Type B pancreatic cell (in vitro differentiated cells): ENCODE measurements at regions not wholly inside any gene's neighbourhood (a gene's known extent, or its start where the extent isn't known, plus 50 kb on each side); places are given as distances from the start of the nearest gene placed in this dataset.

Source experiments
- DNase-seq: peaks from one replicate; pipeline ENCODE4 v3.0.0; 2021; ENCODE audit warnings: mixed read lengths; ENCODE audit not compliant: unreplicated experiment; ENCODE audit errors: extremely low spot score
- H3K27ac Mint-ChIP-seq: 2 replicates; pipeline ENCODE4 v1.8.0; 2021; ENCODE audit warnings: mild to moderate bottlenecking, mixed read lengths
- H3K27me3 Mint-ChIP-seq: 2 replicates; pipeline ENCODE4 v1.8.0; 2021; ENCODE audit warnings: mixed read lengths
- H3K36me3 Mint-ChIP-seq: 2 replicates; pipeline ENCODE4 v1.8.0; 2021; ENCODE audit warnings: mixed read lengths
- H3K4me1 Mint-ChIP-seq: one replicate; pipeline ENCODE4 v1.8.0; 2021; ENCODE audit warnings: mixed read lengths; ENCODE audit not compliant: unreplicated experiment
- H3K4me3 Mint-ChIP-seq: 2 replicates; pipeline ENCODE4 v1.8.0; 2021; ENCODE audit warnings: mild to moderate bottlenecking, mixed read lengths
- H3K9me3 Mint-ChIP-seq: 2 replicates; pipeline ENCODE4 v1.8.0; 2021; ENCODE audit warnings: mixed read lengths
- CTCF ChIP-seq: fragments of 200-600 bp; sonication (generic); conservative IDR thresholded peaks from 2 replicates; pipeline ENCODE4 v1.5.0; 2021; ENCODE audit warnings: antibody characterized with exemption, mild to moderate bottlenecking

- H3K36me3 Mint-ChIP-seq: peaks cover 29% of the 10 kb centered on the region
- H3K4me3 Mint-ChIP-seq: no peak overlapping the region
- no peak for TF ChIP-seq CTCF
- peaks cover 64% of the 10 kb centered on the region for H3K4me1 Mint-ChIP-seq
- no peaks in the 10 kb centered on the region for H3K27me3 Mint-ChIP-seq
- H3K27ac Mint-ChIP-seq: no peak overlapping the region
- H3K9me3 Mint-ChIP-seq: no peaks in the 10 kb centered on the region
- no peak for DNase-seq
Measured at GRCh38 chr3:72378287-72378686, 470.0 kb downstream of the SHQ1 start.

- TF ChIP-seq CTCF: no peak
- Mint-ChIP-seq H3K36me3 (peaks cover 27% of the 10 kb centered on the region), H3K9me3 (no peaks in the 10 kb centered on the region), H3K27ac (peak overlapping the region; percentile 19), H3K4me3 (no peak overlapping the region), H3K4me1 (peaks cover 60% of the 10 kb centered on the region), H3K27me3 (no peaks in the 10 kb centered on the region)
- no peak for DNase-seq
Measured at GRCh38 chr3:72376956-72377710, 471.1 kb downstream of the SHQ1 start.

- no peak for TF ChIP-seq CTCF
- H3K27ac Mint-ChIP-seq: no peak overlapping the region
Measured at GRCh38 chr3:72375237-72376076, 472.8 kb downstream of the SHQ1 start.

GRCh38 chr3:72373139-72373538 is 475.1 kb downstream of the SHQ1 start:
- Mint-ChIP-seq H3K4me1 (peaks cover 36% of the 10 kb centered on the region), H3K9me3 (peaks cover 3% of the 10 kb centered on the region), H3K36me3 (peaks cover 17% of the 10 kb centered on the region), H3K27ac (no peak overlapping the region), H3K4me3 (no peak overlapping the region), H3K27me3 (no peaks in the 10 kb centered on the region)
- TF ChIP-seq CTCF: no peak
- DNase-seq: no peak

More at GRCh38 chr3:72375237-72376076, 472.8 kb downstream of the SHQ1 start:
- peaks cover 58% of the 10 kb centered on the region for H3K4me1 Mint-ChIP-seq
- no peaks in the 10 kb centered on the region for H3K27me3 Mint-ChIP-seq
- H3K9me3 Mint-ChIP-seq: no peaks in the 10 kb centered on the region
- no peak overlapping the region for H3K4me3 Mint-ChIP-seq
- no peak for DNase-seq
- peaks cover 26% of the 10 kb centered on the region for H3K36me3 Mint-ChIP-seq

DNA sequence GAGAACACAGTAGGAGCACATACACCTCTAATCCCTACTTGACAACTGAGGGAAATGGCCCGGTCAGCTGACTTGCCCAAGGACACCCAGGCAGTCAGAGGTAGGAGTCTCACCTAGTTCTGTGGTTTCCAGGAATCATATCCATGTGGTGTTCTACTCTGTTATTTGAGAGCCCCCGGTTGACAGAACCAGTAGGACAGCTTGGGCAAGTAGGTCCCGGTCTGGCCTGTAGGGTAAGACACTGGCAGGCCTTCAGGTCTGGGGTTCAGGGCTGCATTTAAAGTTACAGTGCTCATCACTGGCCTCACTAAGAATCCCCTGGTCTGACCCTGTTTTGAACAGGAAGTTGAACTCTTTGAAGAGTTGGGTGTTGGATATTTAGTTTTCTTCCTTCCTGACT is 476.1 kb downstream of the SHQ1 start:
- no peak overlapping the region for H3K4me3 Mint-ChIP-seq
- DNase-seq: no peak
- peaks cover 3% of the 10 kb centered on the region for H3K9me3 Mint-ChIP-seq
- H3K27me3 Mint-ChIP-seq: no peaks in the 10 kb centered on the region
- H3K4me1 Mint-ChIP-seq: peaks cover 31% of the 10 kb centered on the region
- TF ChIP-seq CTCF: no peak
- no peak overlapping the region for H3K27ac Mint-ChIP-seq
- H3K36me3 Mint-ChIP-seq: peaks cover 16% of the 10 kb centered on the region
